Mesothelial cell of epicardium (in vitro differentiated cells): ENCODE measurements at regions not wholly inside any gene's neighbourhood (a gene's known extent, or its start where the extent isn't known, plus 50 kb on each side); places are given as distances from the start of the nearest gene placed in this dataset.

Experiments
- DNase-seq, 2 experiments: peaks; one replicate each; pipeline ENCODE4 v3.0.0; 2021; ENCODE audit warnings: low spot score in 2 of 2; ENCODE audit not compliant: unreplicated experiment in 2 of 2
- H3K27ac Mint-ChIP-seq: 2 replicates; pipeline ENCODE4 v1.8.0; 2021; ENCODE audit warnings: mixed read lengths
- H3K27me3 Mint-ChIP-seq: 2 replicates; pipeline ENCODE4 v1.8.0; 2021; ENCODE audit warnings: low read depth, mixed read lengths
- H3K36me3 Mint-ChIP-seq: 2 replicates; pipeline ENCODE4 v1.8.0; 2021; ENCODE audit warnings: mixed read lengths
- H3K4me1 Mint-ChIP-seq: 2 replicates; pipeline ENCODE4 v1.8.0; 2021; ENCODE audit warnings: mixed read lengths
- H3K4me3 Mint-ChIP-seq: 2 replicates; pipeline ENCODE4 v1.8.0; 2021; ENCODE audit warnings: mild to moderate bottlenecking, moderate library complexity, mixed read lengths
- H3K9me3 Mint-ChIP-seq: 2 replicates; pipeline ENCODE4 v1.8.0; 2021; ENCODE audit warnings: mixed read lengths
- TF ChIP-seq, protein P1 (sequence below): fragments of 200-600 bp; sonication (generic); IDR thresholded peaks from one replicate; pipeline ENCODE4 v1.5.0; 2021; ENCODE audit warnings: antibody characterized with exemption; ENCODE audit not compliant: unreplicated experiment

DNA sequence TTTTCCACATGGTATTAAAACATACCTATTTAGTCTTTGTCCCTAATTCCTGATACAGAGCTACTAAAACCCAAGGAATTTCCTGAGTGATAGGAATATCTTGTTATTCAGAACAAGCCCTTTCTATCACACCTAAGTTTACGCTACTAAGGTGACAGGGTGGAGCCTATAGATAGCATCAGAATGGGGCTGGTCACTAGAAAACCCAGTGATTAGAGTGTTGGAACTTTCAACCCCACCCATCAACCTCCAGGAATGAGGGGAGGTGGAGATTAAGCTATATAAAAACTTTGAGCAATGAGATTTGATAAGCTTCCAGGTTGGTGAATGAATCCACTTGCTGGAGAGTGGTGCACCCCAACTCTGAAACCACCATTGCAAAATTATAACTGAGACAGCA lies 62.1 kb upstream of the RNU6-1 start:
- Mint-ChIP-seq H3K27ac (no peak overlapping the region), H3K4me3 (no peak overlapping the region), H3K9me3 (peaks cover 48% of the 10 kb centered on the region), H3K4me1 (peaks cover 7% of the 10 kb centered on the region), H3K27me3 (no peaks in the 10 kb centered on the region), H3K36me3 (peaks cover 12% of the 10 kb centered on the region)
- DNase-seq = no peak
- TF ChIP-seq, protein P1, sequence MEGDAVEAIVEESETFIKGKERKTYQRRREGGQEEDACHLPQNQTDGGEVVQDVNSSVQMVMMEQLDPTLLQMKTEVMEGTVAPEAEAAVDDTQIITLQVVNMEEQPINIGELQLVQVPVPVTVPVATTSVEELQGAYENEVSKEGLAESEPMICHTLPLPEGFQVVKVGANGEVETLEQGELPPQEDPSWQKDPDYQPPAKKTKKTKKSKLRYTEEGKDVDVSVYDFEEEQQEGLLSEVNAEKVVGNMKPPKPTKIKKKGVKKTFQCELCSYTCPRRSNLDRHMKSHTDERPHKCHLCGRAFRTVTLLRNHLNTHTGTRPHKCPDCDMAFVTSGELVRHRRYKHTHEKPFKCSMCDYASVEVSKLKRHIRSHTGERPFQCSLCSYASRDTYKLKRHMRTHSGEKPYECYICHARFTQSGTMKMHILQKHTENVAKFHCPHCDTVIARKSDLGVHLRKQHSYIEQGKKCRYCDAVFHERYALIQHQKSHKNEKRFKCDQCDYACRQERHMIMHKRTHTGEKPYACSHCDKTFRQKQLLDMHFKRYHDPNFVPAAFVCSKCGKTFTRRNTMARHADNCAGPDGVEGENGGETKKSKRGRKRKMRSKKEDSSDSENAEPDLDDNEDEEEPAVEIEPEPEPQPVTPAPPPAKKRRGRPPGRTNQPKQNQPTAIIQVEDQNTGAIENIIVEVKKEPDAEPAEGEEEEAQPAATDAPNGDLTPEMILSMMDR = no peak

DNA sequence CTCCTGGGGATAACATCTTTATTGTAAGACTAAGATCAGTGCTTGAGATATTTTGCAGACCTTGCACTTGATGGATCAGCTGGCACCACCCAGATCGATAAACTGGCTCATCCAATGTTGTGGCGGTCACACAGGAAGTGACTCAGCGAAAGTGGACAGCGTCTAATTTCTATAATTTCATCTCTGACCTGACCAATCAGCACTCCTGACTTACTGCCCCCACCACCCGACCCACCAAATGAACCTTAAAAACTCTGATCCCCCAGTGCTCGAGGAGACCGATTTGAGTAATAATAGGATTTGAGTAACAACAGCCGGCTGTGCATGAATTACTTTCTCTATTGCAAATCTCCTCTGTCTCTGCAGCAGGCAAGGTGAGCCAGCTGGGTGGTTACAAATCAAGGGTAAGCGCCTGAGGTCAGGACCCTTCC lies 62.7 kb upstream of the RNU6-1 start:
- Mint-ChIP-seq H3K27me3 (no peaks in the 10 kb centered on the region), H3K27ac (no peak overlapping the region), H3K4me3 (no peak overlapping the region), H3K36me3 (peaks cover 12% of the 10 kb centered on the region), H3K9me3 (peaks cover 48% of the 10 kb centered on the region), H3K4me1 (peaks cover 7% of the 10 kb centered on the region)
- TF ChIP-seq, protein P1 = no peak
- DNase-seq = no peak

DNA sequence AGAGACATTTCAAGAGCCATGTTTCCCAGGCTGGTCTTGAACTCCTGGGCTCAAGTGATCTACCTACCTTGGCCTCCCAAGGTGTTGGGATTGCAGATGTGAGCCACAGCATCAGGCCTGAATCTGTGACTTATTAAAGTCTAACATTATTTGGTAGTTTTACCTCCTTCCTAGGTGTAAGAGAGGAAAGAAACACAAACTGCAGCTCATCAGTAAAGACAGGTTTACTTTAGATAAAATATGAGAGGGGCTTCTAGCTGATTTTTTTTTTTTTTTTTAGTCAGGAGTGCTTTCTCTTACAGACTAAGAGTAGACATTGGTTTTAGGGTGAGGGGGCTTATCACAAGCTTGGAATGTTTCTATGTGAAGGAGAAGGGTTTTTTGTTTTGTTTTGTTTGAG lies 63.9 kb upstream of the RNU6-1 start:
- Mint-ChIP-seq H3K4me3 (no peak overlapping the region), H3K36me3 (peaks cover 12% of the 10 kb centered on the region), H3K4me1 (peaks cover 7% of the 10 kb centered on the region), H3K27ac (no peak overlapping the region), H3K9me3 (peaks cover 48% of the 10 kb centered on the region), H3K27me3 (no peaks in the 10 kb centered on the region)
- no peak for DNase-seq
- TF ChIP-seq, protein P1 = no peak

DNA sequence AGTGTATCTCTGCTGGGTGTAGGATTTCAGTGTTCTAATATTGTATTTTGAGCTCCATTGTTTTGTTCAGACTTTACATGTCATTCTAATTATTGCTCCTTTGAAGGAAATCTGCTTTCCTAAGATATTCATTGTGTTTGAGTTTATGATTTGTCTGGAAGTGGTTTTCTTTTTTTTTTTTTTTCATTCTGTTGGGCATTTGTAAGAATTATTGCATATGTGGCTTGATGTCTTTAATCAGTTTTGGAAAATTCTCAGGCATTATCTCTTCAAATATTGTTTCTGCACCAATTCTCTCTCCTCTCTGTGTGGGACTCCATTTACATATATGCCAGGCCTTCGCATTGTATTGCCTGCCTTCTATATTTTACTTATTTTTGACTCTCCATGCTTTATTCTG lies 65.8 kb upstream of the RNU6-1 start:
- Mint-ChIP-seq H3K4me1 (no peaks in the 10 kb centered on the region), H3K4me3 (no peak overlapping the region), H3K9me3 (peaks cover 56% of the 10 kb centered on the region), H3K36me3 (peaks cover 12% of the 10 kb centered on the region), H3K27me3 (no peaks in the 10 kb centered on the region), H3K27ac (no peak overlapping the region)
- no peak for DNase-seq
- TF ChIP-seq, protein P1 = no peak

DNA sequence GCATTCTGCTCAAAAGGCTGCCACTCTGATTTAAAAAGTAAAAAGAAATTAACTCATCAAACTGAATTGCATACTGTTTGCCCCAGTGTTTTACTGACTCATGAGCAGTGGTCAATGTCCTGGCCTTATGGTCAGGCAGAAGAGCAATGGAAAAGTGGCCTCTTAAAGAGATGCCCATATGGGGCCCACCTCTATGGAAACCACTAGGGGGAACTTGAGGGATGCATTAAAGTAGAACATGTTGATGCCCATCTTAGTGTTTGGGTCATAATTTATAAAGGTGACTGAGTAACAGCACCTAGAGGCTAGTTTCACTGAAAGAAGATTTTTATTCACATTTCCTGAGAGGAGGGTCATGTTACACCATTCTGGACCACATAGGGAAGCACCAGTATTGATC lies 66.5 kb upstream of the RNU6-1 start:
- no peak overlapping the region for H3K27ac Mint-ChIP-seq
- no peak for DNase-seq
- peaks cover 12% of the 10 kb centered on the region for H3K36me3 Mint-ChIP-seq
- TF ChIP-seq, protein P1 = no peak
- peaks cover 59% of the 10 kb centered on the region for H3K9me3 Mint-ChIP-seq
- no peak overlapping the region for H3K4me3 Mint-ChIP-seq
- H3K27me3 Mint-ChIP-seq = no peaks in the 10 kb centered on the region
- no peaks in the 10 kb centered on the region for H3K4me1 Mint-ChIP-seq

DNA sequence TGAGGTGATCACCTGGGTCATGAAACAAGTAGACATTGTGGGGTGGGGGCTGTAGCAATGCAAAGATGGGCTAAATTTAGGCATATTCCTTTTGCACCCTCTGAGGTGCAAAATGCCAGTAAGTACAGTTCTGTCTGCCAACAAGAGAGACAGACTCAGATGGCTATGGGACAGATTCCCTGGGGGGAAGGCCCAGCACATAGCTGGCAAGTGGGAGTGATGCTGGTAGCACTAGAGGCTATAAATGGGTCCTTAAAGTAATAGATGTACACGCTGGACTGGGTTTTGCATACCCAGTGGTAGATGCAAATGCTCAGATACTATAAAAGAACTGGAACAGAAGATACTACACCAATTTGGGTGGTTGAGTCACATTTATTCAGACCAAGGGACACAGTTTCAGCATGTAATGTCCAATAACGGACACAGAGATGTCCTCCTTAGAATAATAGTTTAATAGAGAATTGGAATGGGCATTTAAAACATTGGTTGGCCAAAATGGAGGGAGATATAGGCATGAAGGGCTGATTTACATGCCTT lies 67.4 kb upstream of the RNU6-1 start:
- Mint-ChIP-seq H3K27ac (no peak overlapping the region), H3K36me3 (peaks cover 12% of the 10 kb centered on the region), H3K27me3 (no peaks in the 10 kb centered on the region), H3K4me1 (no peaks in the 10 kb centered on the region), H3K9me3 (peaks cover 63% of the 10 kb centered on the region), H3K4me3 (no peak overlapping the region)
- DNase-seq = no peak
- TF ChIP-seq, protein P1 = no peak
